Left colon (tissue), 2 donors: ENCODE measurements at regions not wholly inside any gene's neighbourhood (a gene's known extent, or its start where the extent isn't known, plus 50 kb on each side); places are given as distances from the start of the nearest gene placed in this dataset.

ENCODE experiments used
- ATAC-seq: fragments of 200-7000 bp; cut with Tn5 transposase; one replicate; pipeline ENCODE4 v1.9.1; 2020; ENCODE audit warnings: mild to moderate bottlenecking, moderate library complexity
- DNase-seq, 2 donors: peaks; one replicate each; pipeline ENCODE4 v3.0.0-alpha.2; 2020
- intact Hi-C, 2 donors: fragments of 100-400 bp; cut with DNase I in 1 of 2; cut with micrococcal nuclease in 1 of 2; formaldehyde crosslinking; loops; one replicate each; pipeline versions ENCODE4 v1.11.2 to v1.14.0; 2022; cut with DNase I, micrococcal nuclease
- donor health status: DM: no; HTN: no; CAD: no.
- donor health status: DM: yes; HTN: yes; CAD: no.

DNA sequence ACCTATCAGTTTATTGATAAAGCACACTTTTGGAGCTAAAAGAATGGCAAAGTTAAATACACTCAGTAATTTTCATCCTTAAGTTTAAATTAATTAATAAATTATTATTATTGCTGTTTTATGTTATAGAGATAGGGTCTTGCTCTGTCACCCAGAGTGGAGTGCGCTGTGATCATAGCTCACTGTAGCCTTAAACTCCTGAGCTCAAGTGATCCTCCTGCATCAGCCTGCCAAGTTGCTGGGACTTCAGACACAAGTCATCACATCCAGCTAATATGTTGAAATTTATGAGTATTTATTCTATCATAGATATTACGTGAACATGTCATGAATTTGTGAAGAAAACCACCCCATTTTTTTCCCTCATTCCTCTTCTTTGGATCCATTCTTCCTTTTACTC is 64.2 kb downstream of the GJA1 start:
- ATAC-seq, result no peak
- no peak for DNase-seq
- intact Hi-C loops, result no loop called here

DNA sequence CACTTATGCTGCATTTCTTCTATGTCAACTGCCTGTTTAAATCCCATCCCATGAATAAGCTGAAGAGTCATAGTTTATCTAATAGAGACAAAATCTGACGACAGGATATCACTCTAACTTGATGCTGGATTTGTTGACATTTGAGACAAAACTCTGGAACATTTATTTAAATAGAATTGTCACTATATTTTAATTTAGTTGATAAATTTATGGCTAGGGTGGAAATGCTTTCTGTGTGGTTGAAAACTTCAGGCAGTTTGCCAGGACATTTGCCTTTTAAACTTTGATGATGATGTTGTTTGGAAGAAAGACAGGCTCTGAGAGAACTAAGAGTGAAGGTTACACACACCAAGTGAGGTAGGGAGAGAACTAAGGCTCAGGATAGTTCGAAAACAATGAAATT is 68.1 kb downstream of the GJA1 start:
- intact Hi-C loops, result no loop called here
- DNase-seq (no peak), ATAC-seq (no peak)

DNA sequence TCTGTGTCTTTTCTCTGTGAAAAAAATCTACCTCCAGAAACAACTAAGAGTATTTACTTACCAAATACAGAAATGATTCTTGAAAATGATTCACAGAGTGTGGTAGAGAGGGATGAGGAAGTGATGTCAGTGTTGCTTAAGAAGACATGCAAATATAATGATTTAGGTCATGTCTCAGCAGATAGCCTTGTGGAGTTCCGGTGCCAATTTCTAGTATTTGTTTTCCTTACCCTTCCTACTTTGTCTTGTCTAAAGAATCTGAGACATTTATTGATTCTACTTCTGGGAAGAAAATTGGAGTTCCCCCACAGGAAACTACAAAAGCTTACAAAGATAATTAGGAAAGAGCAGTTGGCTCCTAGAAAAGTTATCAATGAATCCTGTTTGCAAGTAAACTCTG is 68.8 kb downstream of the GJA1 start:
- ATAC-seq, result no peak
- intact Hi-C loops, result no loop called here
- no peak for DNase-seq

DNA sequence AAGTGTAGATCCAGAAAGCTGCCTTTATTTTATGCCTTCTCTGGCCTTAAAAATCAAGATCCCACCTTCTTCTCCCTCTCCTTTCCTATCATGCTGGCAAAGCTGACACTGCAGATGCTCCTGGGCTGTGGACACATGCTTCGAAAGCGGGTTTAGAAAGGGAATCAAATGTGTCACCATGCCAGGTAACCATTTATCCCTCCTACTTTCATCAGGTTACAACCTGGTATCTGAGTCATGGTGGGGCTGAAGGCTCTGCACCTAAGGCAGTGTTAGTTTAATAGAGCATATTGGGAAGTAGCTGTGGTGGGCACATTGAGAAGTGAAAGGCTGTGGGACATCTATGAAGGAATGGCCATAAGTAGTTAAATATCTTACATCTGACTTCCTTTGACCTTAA is 69.8 kb downstream of the GJA1 start:
- intact Hi-C loops, result no loop called here
- DNase-seq (no peak), ATAC-seq (no peak)

DNA sequence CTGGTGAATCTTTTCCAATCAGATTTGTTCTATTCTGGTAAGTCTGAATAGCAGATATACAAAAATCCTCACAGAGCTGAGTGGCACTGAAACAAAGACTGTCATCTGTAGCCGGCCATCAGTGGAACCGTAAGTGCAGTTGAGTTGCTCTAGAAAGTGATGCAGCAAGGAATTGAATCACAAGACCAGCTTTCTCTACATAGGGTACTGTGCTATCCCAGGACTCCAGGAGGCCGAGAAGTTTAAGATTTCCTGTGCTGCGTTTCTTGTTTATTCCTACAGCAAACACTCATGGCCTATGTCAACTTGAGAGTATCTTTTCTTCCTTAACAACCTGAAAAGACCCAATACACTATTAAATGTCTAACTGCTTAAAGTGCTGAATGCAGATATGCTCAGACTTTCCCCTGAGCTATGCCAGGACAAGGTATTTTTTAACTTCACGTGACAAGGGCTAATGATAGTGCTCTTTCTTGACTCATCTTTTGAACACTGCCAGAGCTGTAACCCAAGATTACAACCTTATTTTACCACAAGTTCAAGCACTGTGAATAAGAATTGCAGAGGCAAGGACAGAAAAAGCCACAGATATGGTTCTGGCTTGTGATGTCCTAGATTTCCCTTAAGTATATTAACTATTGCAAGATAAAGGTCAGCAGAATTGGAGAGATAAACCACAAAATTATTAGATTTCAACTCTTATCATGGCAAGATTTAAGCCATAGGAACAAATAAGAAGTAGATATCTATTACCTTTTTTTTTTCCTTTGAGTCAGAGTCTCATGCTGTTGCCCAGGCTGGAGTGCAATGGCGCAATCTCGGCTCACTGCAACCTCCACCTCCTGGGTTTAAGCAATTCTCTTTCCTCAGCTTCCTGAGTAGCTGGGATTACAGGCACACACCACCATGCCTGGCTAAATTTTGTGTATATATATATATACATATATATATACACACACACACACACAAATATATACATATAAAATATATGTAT is 71.6 kb downstream of the GJA1 start:
- DNase-seq (no peak), ATAC-seq (no peak)

DNA sequence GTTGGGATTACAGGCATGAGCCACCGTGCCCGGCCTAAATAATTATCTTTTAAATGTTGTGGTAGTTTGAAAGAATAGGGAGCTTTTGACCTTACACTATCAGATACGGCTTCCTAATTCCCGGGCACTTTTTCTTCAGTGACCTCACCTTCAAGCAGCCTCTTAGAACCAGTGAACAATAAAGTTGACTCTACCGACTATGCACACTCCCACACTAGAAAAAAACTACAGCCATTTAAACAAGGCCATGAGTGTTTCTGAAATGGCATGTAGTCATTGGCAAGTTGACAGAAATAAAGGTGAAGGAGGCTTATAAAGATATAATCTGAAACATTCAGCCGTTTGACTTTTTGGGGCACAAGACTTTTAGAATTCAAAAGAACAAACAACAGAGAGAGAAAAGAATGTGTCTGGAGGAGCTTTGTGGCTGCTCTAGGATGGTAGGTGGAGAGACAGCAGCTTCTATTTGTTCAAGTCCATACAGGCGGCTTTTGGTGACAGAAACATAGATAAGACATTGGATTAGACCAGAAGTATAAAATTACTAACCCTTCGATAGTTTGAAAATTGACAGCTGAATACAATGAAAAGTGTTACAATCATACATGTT is 75.2 kb downstream of the GJA1 start:
- intact Hi-C loops, result no loop called here
- no peak for ATAC-seq
- DNase-seq, result no peak

More for the DNA sequence above, 71.6 kb downstream of the GJA1 start:
- intact Hi-C loops, result no loop called here

DNA sequence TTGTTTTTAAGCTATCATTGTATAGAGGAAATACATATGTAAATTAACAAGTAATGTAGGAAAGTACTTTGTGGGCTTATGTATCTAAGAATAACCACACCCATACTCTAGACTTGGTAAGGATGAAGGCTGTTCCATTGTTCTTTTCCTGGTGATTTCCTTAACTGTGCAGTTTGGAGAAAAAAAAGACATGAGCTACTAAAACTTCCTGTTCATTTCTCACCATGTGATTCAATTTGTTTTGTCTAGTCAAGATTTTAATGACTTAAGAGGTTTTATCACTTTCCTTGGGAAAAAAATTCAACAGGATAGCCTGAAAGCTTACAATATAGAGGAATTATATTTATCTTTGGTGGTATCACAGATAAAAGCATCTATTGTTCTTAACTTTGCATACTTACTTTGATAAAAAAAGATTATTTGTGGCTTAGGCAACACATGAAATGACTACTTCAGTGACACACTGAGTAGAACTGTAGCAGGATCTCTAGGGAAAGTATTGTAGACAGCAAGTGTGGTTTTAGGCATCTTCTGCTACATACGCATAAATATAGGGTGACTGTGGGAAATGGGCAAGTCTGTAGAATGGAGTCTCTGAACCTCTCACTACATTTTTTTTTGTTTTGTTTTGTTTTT is 80.3 kb downstream of the GJA1 start:
- DNase-seq (no peak), ATAC-seq (no peak)
- intact Hi-C loops, result no loop called here

DNA sequence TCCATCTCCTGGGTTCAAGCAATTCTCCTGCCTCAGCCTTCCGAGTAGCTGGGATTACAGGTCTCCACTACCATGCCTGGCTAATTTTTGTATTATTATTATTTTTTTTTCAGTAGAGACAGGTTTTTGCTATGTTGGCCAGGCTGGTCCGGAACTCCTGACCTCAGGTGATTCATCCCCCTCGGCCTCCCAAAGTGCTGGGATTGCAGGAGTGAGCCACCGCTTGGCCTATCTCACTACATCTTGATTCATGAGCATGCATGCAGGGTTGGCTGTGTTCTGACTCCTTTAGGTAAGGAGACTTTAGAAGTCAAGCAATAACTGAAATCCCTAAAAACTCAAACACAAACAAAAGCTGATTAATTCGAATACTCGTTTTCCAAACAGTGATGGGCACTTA is 80.9 kb downstream of the GJA1 start:
- DNase-seq (no peak), ATAC-seq (no peak)
- intact Hi-C loops, result no loop called here

DNA sequence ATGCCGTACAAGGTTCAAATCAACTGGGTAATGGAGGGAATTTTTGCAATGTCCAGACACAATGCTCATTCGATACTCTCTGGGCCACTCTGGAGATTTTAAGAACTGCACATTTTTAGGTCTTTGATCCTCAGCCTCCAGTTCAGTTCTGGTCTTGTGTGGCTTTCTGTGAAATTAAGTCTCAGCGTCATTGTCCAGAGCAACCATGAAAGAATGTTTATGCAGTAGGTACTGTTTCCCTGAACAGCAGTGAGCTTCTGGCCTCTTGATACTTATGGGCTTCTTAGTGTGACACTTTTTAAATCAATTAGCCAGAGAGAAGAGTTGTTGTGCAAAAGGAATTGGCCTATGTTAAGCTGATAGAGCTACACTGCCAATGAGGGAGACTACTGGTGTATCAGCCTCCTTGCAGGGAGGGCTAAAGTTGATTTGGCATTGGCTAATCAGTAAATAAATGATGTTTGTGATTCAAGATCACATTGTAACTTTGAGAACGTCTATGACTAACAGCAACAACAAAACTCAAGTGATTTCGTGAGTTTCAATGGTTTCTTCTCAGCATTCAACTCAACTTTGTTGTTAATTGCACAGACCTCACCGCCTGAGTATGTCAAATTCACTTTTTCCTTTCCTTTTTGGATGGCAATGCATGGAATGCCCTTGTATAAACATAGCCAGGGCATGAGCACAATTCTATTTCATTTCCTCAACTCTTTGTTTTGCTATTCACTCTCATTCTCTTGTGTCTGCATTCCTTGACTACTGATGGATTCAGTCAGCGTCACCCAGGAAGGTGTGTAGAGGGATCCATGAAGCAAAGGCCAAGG is 85.1 kb downstream of the GJA1 start:
- DNase-seq, result no peak
- intact Hi-C loops, result no loop called here
- no peak for ATAC-seq

DNA sequence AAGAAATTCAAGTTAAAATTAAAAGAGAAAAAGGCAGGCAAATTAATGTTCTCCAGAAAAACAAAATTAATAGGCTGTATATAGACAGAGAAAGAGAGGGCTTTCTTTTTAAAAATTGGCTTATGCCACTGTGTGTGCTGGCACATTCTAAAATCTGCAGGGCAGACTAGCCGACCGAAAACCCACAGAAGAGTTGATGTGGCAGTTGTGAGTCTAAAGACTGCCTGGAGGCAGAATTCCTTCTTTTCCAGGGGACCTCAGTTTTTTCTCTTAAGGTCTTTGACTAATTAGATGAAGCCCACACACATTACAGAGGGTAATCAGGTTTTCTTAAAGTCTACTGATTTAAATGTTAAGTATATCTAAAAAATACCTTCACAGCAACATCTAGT is 85.7 kb downstream of the GJA1 start:
- ATAC-seq, result no peak
- intact Hi-C loops, result no loop called here
- no peak for DNase-seq

DNA sequence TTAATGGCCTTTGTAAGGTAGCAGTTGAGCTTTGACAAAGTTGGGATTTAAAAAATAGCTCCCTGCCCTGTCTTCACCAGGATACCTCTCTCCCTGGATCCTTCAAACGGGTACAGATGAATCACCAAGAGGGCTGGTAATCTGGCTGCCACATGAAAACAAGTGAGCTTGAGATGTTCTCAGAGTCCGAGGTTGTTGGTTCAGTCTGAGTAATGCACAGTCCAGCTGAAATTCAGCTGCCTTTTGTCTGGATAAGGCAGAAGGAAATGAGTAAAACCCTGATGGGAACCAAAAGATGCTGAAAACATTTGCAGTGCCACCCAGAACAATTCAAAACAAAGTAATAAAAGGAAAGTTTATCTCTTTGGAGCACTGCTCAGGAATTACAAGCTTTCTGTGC is 86.8 kb downstream of the GJA1 start:
- DNase-seq, result no peak
- no peak for ATAC-seq
- intact Hi-C loops, result no loop called here

DNA sequence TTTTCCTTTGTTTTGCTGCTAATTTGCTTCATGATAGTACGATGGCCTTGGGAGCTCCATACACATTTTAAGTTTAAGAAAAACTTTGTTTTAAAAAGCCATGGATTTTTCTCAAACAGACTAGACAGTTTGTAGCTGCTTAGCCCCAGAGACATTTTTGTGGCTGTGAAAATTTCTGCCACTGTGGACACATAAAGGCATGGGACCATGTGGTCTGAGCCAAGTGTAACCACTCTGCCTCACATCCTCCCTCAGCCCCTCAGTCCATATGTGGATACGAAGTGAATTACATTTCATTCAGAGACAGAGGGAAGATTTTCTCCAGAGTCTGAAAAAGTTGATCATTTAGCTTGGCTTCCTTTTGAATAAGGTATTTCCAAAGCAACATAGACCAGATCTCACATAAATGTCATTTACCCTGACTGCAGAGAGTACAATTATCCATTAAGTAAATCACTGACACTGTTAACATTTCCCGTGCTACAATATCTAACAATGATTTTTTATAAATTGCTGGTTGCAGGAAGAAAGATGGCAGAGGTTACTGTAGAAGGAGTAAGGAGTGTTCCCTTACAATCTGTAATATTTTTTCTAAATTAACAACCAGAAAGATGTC is 87.4 kb downstream of the GJA1 start:
- intact Hi-C loops, result no loop called here
- ATAC-seq, result no peak
- no peak for DNase-seq

DNA sequence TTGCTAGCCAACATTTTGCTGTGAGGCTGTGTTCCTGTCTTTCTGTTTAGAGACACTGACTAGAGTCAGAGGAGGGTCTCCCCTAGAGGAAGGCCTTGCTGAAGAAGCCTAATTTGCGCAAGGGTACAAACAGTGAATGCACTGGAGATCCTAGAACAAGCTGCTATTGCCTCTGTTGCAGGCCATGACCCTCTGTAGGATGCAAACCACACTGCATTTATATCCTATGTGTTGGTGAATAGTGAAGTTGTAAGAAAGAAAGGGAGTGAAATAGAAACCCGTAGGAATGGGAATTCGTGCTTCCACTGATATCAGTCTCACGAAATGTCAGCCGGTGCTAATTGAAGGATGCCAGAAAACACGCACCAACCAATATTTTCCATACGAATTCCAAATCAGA is 88.2 kb downstream of the GJA1 start:
- no peak for ATAC-seq
- no peak for DNase-seq
- intact Hi-C loops, result no loop called here

DNA sequence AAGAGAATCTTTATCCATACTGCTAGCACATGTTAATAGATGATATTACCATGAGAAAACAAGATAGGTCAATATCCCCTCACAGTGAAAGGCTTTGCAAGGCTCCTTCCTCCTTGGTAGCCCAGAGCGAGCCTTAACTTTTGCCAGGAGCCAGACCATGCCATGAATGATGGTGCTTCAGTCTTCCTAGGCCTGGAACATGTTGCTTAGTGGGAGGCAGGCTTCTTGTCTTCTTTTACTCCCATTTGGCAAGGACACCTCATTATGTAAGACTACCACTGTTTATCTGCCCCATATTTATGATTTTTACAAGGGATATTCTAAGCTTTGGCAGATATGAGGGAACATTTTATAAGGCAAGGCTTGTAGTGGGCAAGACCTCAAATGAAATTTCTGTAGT is 90.8 kb downstream of the GJA1 start:
- DNase-seq (no peak), ATAC-seq (no peak)
- intact Hi-C loops, result no loop called here

DNA sequence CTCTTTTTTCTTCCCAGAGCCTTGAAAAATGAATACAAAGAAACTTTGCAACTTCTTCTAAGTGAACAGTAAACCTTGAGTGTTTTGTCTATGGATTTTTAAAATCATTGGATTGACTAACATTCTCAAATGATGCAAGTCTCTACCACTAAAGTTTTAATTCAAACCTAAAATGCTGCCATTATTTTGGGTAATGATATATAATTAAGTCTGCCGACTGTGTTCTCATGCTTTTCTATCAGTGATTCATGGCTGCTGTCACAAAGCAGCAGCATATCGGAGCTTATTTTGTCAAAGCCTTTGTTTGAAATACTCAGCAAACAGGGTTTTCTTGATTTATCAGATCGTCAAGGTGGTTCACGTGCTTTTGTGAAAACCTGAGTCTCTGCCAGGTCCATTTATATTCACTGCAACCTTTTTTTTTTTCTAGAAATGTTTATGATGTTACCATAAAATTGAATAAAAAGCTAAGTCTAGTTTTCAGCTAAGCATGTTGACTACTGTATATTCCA is 96.3 kb downstream of the GJA1 start:
- intact Hi-C loops, result no loop called here
- no peak for DNase-seq
- ATAC-seq, result no peak

DNA sequence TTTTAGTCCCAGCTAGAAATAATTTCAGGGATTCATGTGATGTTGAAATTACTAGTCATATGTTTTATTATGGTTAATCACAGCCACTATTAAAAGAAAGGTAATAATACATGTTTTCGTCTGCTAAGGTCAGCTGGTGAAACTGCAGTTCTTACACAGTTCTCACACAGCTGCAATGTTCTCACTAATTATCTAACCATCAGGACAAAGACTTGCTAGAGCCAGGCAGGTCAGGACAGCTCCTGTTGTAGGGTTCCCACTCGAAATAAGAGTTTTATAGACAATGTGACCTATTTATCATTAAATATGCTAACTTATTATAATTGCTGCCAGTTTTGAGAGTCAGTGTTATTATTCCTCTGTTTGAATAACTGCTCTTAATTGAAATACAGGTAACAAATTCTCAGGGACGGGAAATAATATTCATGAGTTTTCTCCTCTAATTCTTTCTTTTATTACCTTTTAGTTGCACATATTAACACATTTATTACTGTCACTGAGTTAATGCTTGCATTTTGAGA is 97.9 kb downstream of the GJA1 start:
- intact Hi-C loops, result no loop called here
- no peak for DNase-seq
- no peak for ATAC-seq

DNA sequence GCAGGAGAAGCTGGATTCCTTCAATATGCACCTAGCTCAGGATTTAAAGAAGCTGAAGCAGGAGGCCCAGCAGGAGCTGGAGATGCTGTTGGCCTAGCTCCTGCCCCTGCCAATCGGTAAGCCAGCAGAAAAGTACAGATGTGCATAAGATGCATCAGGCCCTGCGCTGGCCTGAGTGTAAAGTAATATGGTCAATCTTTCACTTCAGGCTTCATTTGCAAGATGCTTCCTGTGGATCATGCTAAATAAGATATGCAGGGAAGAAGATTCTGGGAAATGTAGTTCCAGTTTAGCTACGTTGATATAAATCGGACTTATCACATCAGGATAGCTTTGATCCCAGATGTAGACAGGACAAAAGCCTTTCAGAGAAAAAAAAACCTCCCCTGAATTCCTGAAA is 100.3 kb downstream of the GJA1 start:
- intact Hi-C loops, result no loop called here
- ATAC-seq, result no peak
- DNase-seq, result no peak

DNA sequence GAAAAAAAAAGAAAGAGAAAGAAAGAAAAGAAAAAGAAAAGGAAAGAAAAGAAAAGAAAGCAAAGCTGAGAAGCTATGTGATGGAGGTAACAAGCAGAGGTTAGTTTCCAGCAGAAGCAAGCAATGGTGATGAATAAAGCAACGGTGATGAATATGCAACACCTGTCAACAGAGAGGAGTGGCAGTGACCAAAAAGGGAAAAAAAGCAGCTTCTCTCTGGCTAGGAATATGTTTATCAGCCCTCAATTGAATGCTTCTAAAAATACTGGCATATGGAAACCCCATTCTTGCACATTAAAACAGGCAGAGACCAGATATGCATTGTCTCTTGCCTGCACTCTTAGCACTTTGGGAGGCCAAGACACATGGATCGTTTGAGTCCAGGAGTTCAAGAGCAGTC is 100.9 kb downstream of the GJA1 start:
- ATAC-seq (no peak), DNase-seq (no peak)
- intact Hi-C loops, result no loop called here

DNA sequence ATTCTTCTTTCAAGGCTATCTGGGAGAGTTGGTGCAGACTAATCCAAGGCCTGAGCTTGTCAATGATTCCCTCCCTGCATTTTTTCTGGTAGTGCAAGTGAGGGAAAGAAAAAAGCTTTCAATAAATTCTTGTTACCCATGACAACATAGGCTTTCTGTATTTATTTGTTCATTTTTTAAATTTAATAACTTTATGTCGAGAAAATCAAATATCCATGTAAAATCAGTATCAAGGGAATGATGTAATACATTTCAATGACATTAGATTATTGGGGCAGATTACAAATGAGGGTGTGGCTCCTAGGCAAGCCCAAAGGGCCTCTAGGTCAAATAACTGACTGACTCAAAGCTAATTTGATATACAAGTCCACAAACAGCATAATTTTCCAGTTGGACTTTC is 104.0 kb downstream of the GJA1 start:
- intact Hi-C loops, result no loop called here
- ATAC-seq (no peak), DNase-seq (no peak)
